ENCODE measurements at regions not wholly inside any gene's neighbourhood (a gene's known extent, or its start where the extent isn't known, plus 50 kb on each side); places are given as distances from the start of the nearest gene placed in this dataset.

GRCh38 chr4:118586357-118586790 is 98.8 kb upstream of the METTL14 start:
- Histone ChIP-seq H3K9me3 (ENCODE audit: insufficient read depth, low read length) (no peaks in the 10 kb centered on the region), H3K9me2 (replicated peaks; ENCODE audit: insufficient read depth, low read length) (no peaks in the 10 kb centered on the region), H3K4me3 (ENCODE audit: insufficient read depth, low read length, poor library complexity, severe bottlenecking) (no peak overlapping the region), H3K4me2 (ENCODE audit: low read depth, low read length, poor library complexity, severe bottlenecking) (no peak overlapping the region), H3K27ac (ENCODE audit: low read depth, low read length) (no peak overlapping the region), H3K27me3 (ENCODE audit: low read length) (no peaks in the 10 kb centered on the region), H2AFZ (ENCODE audit: low read depth, low read length, severe bottlenecking) (no peak overlapping the region), H3K79me2 (ENCODE audit: insufficient read depth, low read length) (no peaks in the 10 kb centered on the region), H3F3A (ENCODE audit: insufficient read depth) (no peaks in the 10 kb centered on the region), H3K9ac (ENCODE audit: low read length) (no peak overlapping the region), H4K20me1 (ENCODE audit: low read depth, low read length) (no peaks in the 10 kb centered on the region), H3K36me3 (ENCODE audit: low read length) (no peaks in the 10 kb centered on the region)
- no peak for TF ChIP-seq EZH2phosphoT487 (conservative IDR thresholded peaks at IDR 0.05; ENCODE audit: low read length)
- TF ChIP-seq CTCF (IDR thresholded peaks at IDR 0.05; ENCODE audit: insufficient read depth, low read length, poor library complexity, severe bottlenecking): no peak

GRCh38 chr4:118587116-118587831 is 97.9 kb upstream of the METTL14 start:
- Histone ChIP-seq H3K4me2 (ENCODE audit: low read depth, low read length, poor library complexity, severe bottlenecking) (no peak overlapping the region), H4K20me1 (ENCODE audit: low read depth, low read length) (no peaks in the 10 kb centered on the region)

GRCh38 chr4:118587946-118588345 is 97.2 kb upstream of the METTL14 start:
- Histone ChIP-seq H3K27ac (ENCODE audit: low read depth, low read length) (no peak overlapping the region), H3K4me3 (ENCODE audit: insufficient read depth, low read length, poor library complexity, severe bottlenecking) (no peak overlapping the region), H3K4me2 (ENCODE audit: low read depth, low read length, poor library complexity, severe bottlenecking) (no peak overlapping the region), H3K27me3 (ENCODE audit: low read length) (no peaks in the 10 kb centered on the region), H3K9ac (ENCODE audit: low read length) (no peak overlapping the region), H3K9me3 (ENCODE audit: insufficient read depth, low read length) (no peaks in the 10 kb centered on the region), H3F3A (ENCODE audit: insufficient read depth) (no peaks in the 10 kb centered on the region), H3K9me2 (replicated peaks; ENCODE audit: insufficient read depth, low read length) (no peaks in the 10 kb centered on the region), H3K36me3 (ENCODE audit: low read length) (no peaks in the 10 kb centered on the region), H3K79me2 (ENCODE audit: insufficient read depth, low read length) (no peaks in the 10 kb centered on the region), H4K20me1 (ENCODE audit: low read depth, low read length) (no peaks in the 10 kb centered on the region), H2AFZ (ENCODE audit: low read depth, low read length, severe bottlenecking) (no peak overlapping the region)
- TF ChIP-seq CTCF (IDR thresholded peaks at IDR 0.05; ENCODE audit: insufficient read depth, low read length, poor library complexity, severe bottlenecking): no peak
- TF ChIP-seq EZH2phosphoT487 (conservative IDR thresholded peaks at IDR 0.05; ENCODE audit: low read length): no peak

More at GRCh38 chr4:118587116-118587831, 97.9 kb upstream of the METTL14 start:
- no peaks in the 10 kb centered on the region for H3K36me3 ChIP-seq (ENCODE audit: low read length)
- no peak overlapping the region for H3K9ac ChIP-seq (ENCODE audit: low read length)
- H3K4me3 ChIP-seq (ENCODE audit: insufficient read depth, low read length, poor library complexity, severe bottlenecking): no peak overlapping the region
- H3K27ac ChIP-seq (ENCODE audit: low read depth, low read length): no peak overlapping the region
- H3K27me3 ChIP-seq (ENCODE audit: low read length): no peaks in the 10 kb centered on the region
- H3K79me2 ChIP-seq (ENCODE audit: insufficient read depth, low read length): no peaks in the 10 kb centered on the region
- no peak for TF ChIP-seq EZH2phosphoT487 (conservative IDR thresholded peaks at IDR 0.05; ENCODE audit: low read length)
- TF ChIP-seq CTCF (IDR thresholded peaks at IDR 0.05; ENCODE audit: insufficient read depth, low read length, poor library complexity, severe bottlenecking): no peak
- no peaks in the 10 kb centered on the region for H3K9me2 ChIP-seq (replicated peaks; ENCODE audit: insufficient read depth, low read length)
- H2AFZ ChIP-seq (ENCODE audit: low read depth, low read length, severe bottlenecking): no peak overlapping the region
- H3F3A ChIP-seq (ENCODE audit: insufficient read depth): no peaks in the 10 kb centered on the region
- H3K9me3 ChIP-seq (ENCODE audit: insufficient read depth, low read length): no peaks in the 10 kb centered on the region
